Thyroid gland (tissue), 4 donors: ENCODE measurements at regions not wholly inside any gene's neighbourhood (a gene's known extent, or its start where the extent isn't known, plus 50 kb on each side); places are given as distances from the start of the nearest gene placed in this dataset.

Source experiments
- DNase-seq, 2 donors: peaks; one replicate each; pipeline ENCODE4 v3.0.0-alpha.2; 2019
- H3K27ac ChIP-seq, 3 donors: fragments of 200-600 bp; sonication (generic); 1 replicate in 2 of 3; 2 replicates in 1 of 3; pipeline ENCODE4 v1.5.1; 2016 to 2019; ENCODE audit warnings: mild to moderate bottlenecking in 1 of 3, moderate library complexity in 1 of 3
- H3K27me3 ChIP-seq: fragments of 200-600 bp; sonication (generic); one replicate; pipeline ENCODE4 v1.5.1; 2019
- H3K36me3 ChIP-seq, 2 donors: fragments of 200-600 bp; sonication (generic); one replicate each; pipeline ENCODE4 v1.5.1; 2016 to 2019
- H3K4me1 ChIP-seq, 2 donors: fragments of 200-600 bp; sonication (generic); one replicate each; pipeline ENCODE4 v1.5.1; 2017 to 2019
- H3K4me3 ChIP-seq, 3 donors: fragments of 200-600 bp; sonication (generic); replicated peaks in 1 of 3; 1 replicate in 2 of 3; 2 replicates in 1 of 3; pipeline ENCODE4 v1.5.1; 2016; ENCODE audit warnings: mild to moderate bottlenecking in 1 of 3
- H3K9me3 ChIP-seq: fragments of 200-600 bp; sonication (generic); one replicate; pipeline ENCODE4 v1.5.1; 2017
- CTCF ChIP-seq, 6 experiments: fragments of 200-600 bp in 3 of 6; fragments of 450-650 bp in 3 of 6; sonication (generic) in 3 of 6; IDR thresholded peaks; one replicate each; pipeline ENCODE4 v1.5.1; 2016 to 2019; ENCODE audit warnings: antibody characterized with exemption in 6 of 6, mild to moderate bottlenecking in 2 of 6, inconsistent platforms in 1 of 6, moderate library complexity in 1 of 6
- POLR2A ChIP-seq, 2 donors: fragments of 450-650 bp; IDR thresholded peaks; one replicate each; pipeline ENCODE4 v1.6.1; 2017; ENCODE audit warnings: antibody characterized with exemption in 2 of 2, mild to moderate bottlenecking in 2 of 2, moderate library complexity in 1 of 2
- WGBS, 2 donors: methylation state at CpG; one replicate each; pipeline ENCODE4 v1.1.5; 2017; 5-methylcytosine and 5-hydroxymethylcytosine counted together
- intact Hi-C: fragments of 100-400 bp; cut with DNase I; formaldehyde crosslinking; loops from one replicate; pipeline ENCODE4 v1.15.1; 2023

- no peaks in the 10 kb centered on the region for H3K36me3 ChIP-seq
- no peak overlapping the region for H3K27ac ChIP-seq
- H3K4me3 ChIP-seq, result no peak overlapping the region
- WGBS, 2 donors, result 79 to 84% methylated on average over 3 of the region's 3 CpGs
- no peak for DNase-seq
- H3K27me3 ChIP-seq, result no peaks in the 10 kb centered on the region
- no peaks in the 10 kb centered on the region for H3K9me3 ChIP-seq
- H3K4me1 ChIP-seq, result peaks cover 32 to 35% of the 10 kb centered on the region in 2 donors
- TF ChIP-seq POLR2A (IDR thresholded peaks at IDR 0.05) (no peak), CTCF (IDR thresholded peaks at IDR 0.05) (no peak)
- intact Hi-C loops, result no loop called here
Observed at GRCh38 chr12:46452061-46452615, 79.6 kb upstream of the SLC38A2 start.

GRCh38 chr12:46451276-46452021, 78.9 kb upstream of the SLC38A2 start:
- WGBS, 2 donors, result 84 to 86% methylated on average over 5 of the region's 5 CpGs
- H3K36me3 ChIP-seq, result no peaks in the 10 kb centered on the region
- H3K9me3 ChIP-seq, result no peaks in the 10 kb centered on the region
- no peak for DNase-seq
- TF ChIP-seq POLR2A (IDR thresholded peaks at IDR 0.05), result no peak
- TF ChIP-seq CTCF (IDR thresholded peaks at IDR 0.05), result no peak
- H3K4me3 ChIP-seq, result no peak overlapping the region
- intact Hi-C loops, result no loop called here
- peak overlapping the region in 1 of 3 donors; percentile 49 for H3K27ac ChIP-seq
- no peaks in the 10 kb centered on the region for H3K27me3 ChIP-seq
- peaks cover 34 to 38% of the 10 kb centered on the region in 2 donors for H3K4me1 ChIP-seq

DNA sequence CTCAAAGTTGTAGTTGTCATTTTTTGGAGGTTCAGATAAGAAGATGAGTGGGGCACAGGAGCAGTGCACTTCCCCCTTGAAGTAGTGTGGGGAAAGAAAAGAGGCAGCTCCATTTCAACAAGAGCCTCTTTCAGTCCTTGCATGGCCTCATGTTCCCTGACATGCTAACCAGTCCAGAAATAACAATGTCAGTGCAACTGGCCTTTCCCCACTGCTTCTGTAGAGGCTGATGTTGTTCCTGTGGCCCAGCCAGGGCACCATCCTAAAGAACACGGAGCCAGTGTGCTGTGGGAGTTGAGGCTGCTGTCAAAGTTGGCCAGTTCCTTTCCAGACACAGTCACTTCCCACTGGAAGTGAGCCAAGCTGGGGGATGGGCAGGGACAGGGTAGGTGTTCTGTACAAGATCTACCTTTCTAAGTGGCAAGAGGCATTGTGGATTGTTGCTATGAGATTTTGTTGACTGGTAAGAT, 77.7 kb upstream of the SLC38A2 start:
- Histone ChIP-seq H3K4me3 (no peak overlapping the region), H3K9me3 (no peaks in the 10 kb centered on the region), H3K4me1 (peaks cover 38 to 40% of the 10 kb centered on the region in 2 donors), H3K27ac (peak overlapping the region; percentile 40 to 49 (median 40)), H3K36me3 (no peaks in the 10 kb centered on the region), H3K27me3 (no peaks in the 10 kb centered on the region)
- intact Hi-C loops, result no loop called here
- peak; percentile 90 to 94 for DNase-seq
- TF ChIP-seq CTCF (IDR thresholded peaks at IDR 0.05), result no peak
- TF ChIP-seq POLR2A (IDR thresholded peaks at IDR 0.05), result no peak
- WGBS, 2 donors, result 0 to 17% methylated on average over 1 of the region's 1 CpG

- TF ChIP-seq POLR2A (IDR thresholded peaks at IDR 0.05) (no peak), CTCF (IDR thresholded peaks at IDR 0.05) (no peak)
- H3K4me1 ChIP-seq, result peaks cover 41 to 44% of the 10 kb centered on the region in 2 donors
- no peaks in the 10 kb centered on the region for H3K27me3 ChIP-seq
- H3K4me3 ChIP-seq, result no peak overlapping the region
- H3K36me3 ChIP-seq, result no peaks in the 10 kb centered on the region
- peak overlapping the region; percentile 40 to 49 (median 40) for H3K27ac ChIP-seq
- intact Hi-C loops, result loop anchor here (10.0 kb wide), 1 partner anchor 55 kb away; no protein-coding TSS in a partner anchor
- no peak for DNase-seq
- no peaks in the 10 kb centered on the region for H3K9me3 ChIP-seq
- WGBS, 2 donors, result 62 to 70% methylated on average over 2 of the region's 2 CpGs
Observed at GRCh38 chr12:46449856-46450255, 77.3 kb upstream of the SLC38A2 start.

DNA sequence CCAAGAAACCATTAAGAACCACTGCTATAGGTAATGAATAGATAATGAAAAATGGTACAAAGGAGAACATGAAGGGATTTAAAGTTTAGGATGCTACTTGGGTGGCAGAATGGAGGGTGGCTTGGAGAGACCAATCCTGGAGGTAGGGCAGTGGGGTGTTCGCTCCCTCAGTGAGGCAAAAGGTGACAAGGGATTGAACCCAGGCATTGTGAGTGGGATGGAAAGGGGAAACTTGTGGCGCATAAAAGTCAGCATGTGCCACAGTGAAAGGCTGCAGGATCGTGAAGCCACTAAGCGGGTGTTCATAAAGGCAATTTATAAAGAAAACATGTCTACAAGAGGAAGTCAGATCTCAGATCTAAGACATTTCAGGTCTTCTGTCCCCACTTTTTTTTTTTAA, 76.7 kb upstream of the SLC38A2 start:
- Histone ChIP-seq H3K4me1 (peaks cover 41 to 44% of the 10 kb centered on the region in 2 donors), H3K27me3 (no peaks in the 10 kb centered on the region), H3K4me3 (no peak overlapping the region), H3K27ac (peak overlapping the region in 2 of 3 donors; percentile 4 to 49), H3K9me3 (no peaks in the 10 kb centered on the region), H3K36me3 (no peaks in the 10 kb centered on the region)
- intact Hi-C loops, result loop anchor here (10.0 kb wide), 1 partner anchor 55 kb away; no protein-coding TSS in a partner anchor
- TF ChIP-seq POLR2A (IDR thresholded peaks at IDR 0.05), result no peak
- no peak for TF ChIP-seq CTCF (IDR thresholded peaks at IDR 0.05)
- DNase-seq, result no peak
- 88 to 96% methylated on average over 4 of the region's 4 CpGs for WGBS, 2 donors
